Choroid plexus epithelial cell (primary cell): ENCODE measurements at regions not wholly inside any gene's neighbourhood (a gene's known extent, or its start where the extent isn't known, plus 50 kb on each side); places are given as distances from the start of the nearest gene placed in this dataset.

Experiments used
- DNase-seq: peaks from one replicate; pipeline ENCODE4 v3.0.0-alpha.2; 2010; ENCODE audit warnings: low read depth
- H3K4me3 ChIP-seq: 2 replicates; pipeline ENCODE4 v1.5.1; 2011; ENCODE audit warnings: low read depth, mild to moderate bottlenecking, control low read depth, low read length, moderate library complexity
- CTCF ChIP-seq: conservative IDR thresholded peaks from 2 replicates; pipeline ENCODE4 v1.5.1; 2011; ENCODE audit warnings: low read depth, mild to moderate bottlenecking, control low read depth, inconsistent platforms, low read length, moderate library complexity

DNA sequence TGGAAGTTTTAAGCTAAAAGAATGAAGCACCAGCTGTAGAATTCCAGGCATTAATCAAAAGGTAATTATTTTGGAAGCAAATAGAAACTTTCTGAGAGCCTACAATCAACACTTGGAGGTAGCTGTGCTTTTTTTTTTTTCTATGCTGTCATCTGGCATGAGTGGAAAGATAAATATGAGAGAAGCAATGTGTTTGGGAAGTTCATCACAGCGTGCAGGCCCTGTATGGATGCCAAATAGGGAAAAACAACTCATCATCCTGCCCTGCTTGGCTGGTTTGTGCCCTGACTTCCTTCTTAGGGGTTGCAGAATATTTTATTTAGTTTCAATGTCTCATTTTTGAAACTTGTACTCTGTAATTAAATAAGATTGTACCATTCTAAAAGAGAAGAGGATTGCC is 437.4 kb downstream of the PIK3C3 start:
- no peak overlapping the region for H3K4me3 ChIP-seq
- TF ChIP-seq CTCF, result no peak
- no peak for DNase-seq

GRCh38 chr18:42392926-42393325 is 437.9 kb downstream of the PIK3C3 start:
- DNase-seq, result no peak
- no peak for TF ChIP-seq CTCF
- no peak overlapping the region for H3K4me3 ChIP-seq

DNA sequence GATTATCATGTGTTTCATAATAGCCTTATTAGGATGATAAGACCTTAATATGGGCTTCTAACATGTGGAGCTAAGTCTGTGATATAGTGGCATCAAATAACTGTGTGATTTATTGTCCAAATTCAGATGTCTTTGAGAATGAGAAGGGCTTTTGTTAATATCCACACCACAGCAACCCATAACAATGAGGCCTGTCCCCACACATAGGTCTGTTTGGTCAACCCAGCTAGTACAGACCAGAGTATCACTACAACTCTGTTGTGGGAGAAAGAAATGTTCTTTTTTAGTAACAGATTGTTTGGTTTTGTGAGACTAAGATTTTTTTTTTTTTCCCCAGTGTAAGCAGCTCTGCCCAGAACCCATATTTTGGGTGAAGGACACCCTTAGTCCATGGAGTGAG is 439.2 kb downstream of the PIK3C3 start:
- DNase-seq, result no peak
- no peak overlapping the region for H3K4me3 ChIP-seq
- TF ChIP-seq CTCF, result no peak

- DNase-seq, result no peak
- no peak overlapping the region for H3K4me3 ChIP-seq
- peak; percentile 12 for TF ChIP-seq CTCF
Observed at GRCh38 chr18:42401131-42401673, 446.2 kb downstream of the PIK3C3 start.

DNA sequence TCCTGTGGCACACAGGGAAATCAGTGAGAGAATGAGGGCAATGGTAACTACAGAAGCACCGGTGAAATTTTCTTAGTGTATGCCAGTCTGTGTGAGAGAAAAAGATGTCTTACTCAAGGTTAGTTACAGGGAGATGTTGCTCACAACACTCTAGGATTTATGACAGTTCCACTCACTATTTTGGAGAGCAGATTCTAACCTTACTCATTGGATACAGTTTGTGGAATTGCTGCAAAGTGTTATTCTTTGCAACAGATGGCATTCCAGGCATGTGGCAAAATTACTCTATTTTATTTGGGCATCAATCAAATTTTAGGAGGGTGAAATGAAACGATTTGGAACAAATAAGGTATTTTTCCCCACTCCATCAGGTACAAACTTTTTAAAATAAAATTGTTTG is 449.1 kb downstream of the PIK3C3 start:
- DNase-seq, result no peak
- no peak for TF ChIP-seq CTCF
- no peak overlapping the region for H3K4me3 ChIP-seq

GRCh38 chr18:42409005-42409404 is 454.0 kb downstream of the PIK3C3 start:
- no peak overlapping the region for H3K4me3 ChIP-seq
- no peak for TF ChIP-seq CTCF
- no peak for DNase-seq

GRCh38 chr18:42412281-42412680 is 457.2 kb downstream of the PIK3C3 start:
- DNase-seq, result no peak
- no peak overlapping the region for H3K4me3 ChIP-seq
- TF ChIP-seq CTCF, result no peak
